ENCODE measurements at regions not wholly inside any gene's neighbourhood (a gene's known extent, or its start where the extent isn't known, plus 50 kb on each side); places are given as distances from the start of the nearest gene placed in this dataset.
"Not testable (repeated sequence)": the region's sequence is repeated elsewhere in the genome, so short reads cannot be mapped to it uniquely, and the experiment has no call there.

DNA sequence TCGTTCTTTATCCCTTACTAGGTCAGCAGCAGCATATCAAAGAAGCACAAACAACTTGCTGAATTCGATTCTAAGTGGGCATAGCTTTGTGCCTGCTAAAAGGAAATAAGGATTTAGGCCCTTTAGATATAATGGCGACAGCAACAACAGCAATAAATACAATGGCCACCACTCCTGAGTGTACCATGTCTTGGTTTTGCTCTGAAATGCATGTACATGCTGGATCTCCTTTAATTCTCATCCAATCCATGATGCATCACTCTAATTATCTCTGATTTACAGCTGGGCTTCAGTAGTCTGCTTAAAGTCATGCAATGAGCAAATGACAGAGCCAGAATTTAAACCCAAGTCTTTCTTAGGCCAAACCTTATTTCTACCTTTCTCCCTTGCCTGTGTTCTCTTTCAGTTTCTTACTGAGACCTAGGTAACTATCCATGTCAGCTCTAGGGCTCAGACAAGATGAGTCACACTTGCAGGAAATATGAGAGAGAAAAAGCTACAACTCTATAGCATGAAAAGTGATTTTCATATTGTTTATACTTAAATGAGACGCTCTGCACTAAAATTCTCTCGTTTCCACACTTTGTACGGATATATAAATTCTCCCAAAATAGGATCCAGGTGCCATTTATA lies 111.8 kb downstream of the HMHB1 start:
- no peaks in the 10 kb centered on the region for H3K36me3 ChIP-seq (ENCODE audit: control insufficient read depth, insufficient read depth, low read length)
- peaks cover 20% of the 10 kb centered on the region for H3K4me1 ChIP-seq (ENCODE audit: control insufficient read depth, insufficient read depth, low read length, poor library complexity, severe bottlenecking)
- H3K9me3 ChIP-seq (ENCODE audit: control insufficient read depth, low read length), result no peaks in the 10 kb centered on the region
- WGBS, 2 experiments (ENCODE audit: insufficient coverage in 2 of 2), result 67 to 81% methylated on average over 1 to 3 of the region's 6 CpGs
- no peak overlapping the region for H3K4me3 ChIP-seq (ENCODE audit: extremely low read depth, insufficient read depth, low read length, poor library complexity, severe bottlenecking)
- H3K27ac ChIP-seq (ENCODE audit: low read depth, low read length, severe bottlenecking), result no peak overlapping the region

DNA sequence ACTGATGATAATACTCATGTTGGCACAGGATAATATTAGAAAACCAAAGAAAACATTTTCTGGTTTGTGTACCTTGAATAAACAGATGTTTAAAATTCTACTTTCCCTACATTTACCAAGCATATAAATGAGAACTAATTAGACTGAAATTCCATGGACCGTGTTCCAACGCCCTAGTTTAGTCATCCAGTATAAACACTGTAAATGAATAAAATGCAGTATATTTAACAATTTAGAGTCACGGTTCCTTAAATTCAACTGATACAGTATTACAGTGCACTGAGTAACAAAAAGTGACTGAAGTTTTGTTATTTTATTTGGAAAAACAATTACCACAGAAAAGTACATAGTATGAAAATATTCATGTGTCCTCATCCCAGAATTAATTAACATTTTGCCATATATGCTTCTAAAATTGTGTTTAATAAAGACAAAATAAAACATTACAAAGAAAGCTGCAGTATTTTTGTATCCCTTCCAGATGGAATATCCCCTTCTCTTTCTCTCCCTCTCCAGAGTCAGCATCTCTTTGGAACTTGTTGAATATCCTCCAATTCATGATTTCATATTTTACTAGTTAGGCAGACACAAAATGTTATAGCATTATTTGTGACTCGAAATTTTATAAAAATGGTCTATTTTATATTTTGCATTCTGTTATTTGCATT lies 112.5 kb downstream of the HMHB1 start:
- Histone ChIP-seq H3K4me3 (ENCODE audit: extremely low read depth, insufficient read depth, low read length, poor library complexity, severe bottlenecking) (no peak overlapping the region), H3K36me3 (ENCODE audit: control insufficient read depth, insufficient read depth, low read length) (no peaks in the 10 kb centered on the region), H3K9me3 (ENCODE audit: control insufficient read depth, low read length) (no peaks in the 10 kb centered on the region), H3K4me1 (ENCODE audit: control insufficient read depth, insufficient read depth, low read length, poor library complexity, severe bottlenecking) (peaks cover 20% of the 10 kb centered on the region), H3K27ac (ENCODE audit: low read depth, low read length, severe bottlenecking) (no peak overlapping the region)
- WGBS, 2 experiments (ENCODE audit: insufficient coverage in 2 of 2), result no CpG with 5 or more reads among the region's 4 CpGs

DNA sequence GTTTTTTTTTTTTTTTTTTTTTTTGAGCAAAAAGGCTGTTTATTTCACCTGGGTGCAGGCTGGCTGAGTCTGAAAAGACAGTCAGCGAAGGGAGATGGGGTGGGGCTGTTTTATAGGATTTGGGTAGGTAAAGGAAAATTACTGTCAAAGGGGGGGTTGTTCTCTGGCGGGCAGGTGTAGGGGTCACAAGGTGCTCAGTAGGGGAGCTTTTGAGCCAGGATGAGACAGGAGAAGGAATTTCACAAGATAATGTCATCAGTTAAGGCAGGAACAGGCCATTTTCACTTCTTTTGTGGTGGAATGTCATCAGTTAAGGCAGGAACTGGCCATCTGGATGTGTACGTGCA lies 113.0 kb downstream of the HMHB1 start:
- not testable (repeated sequence) for H3K9me3 ChIP-seq (ENCODE audit: control insufficient read depth, low read length); H3K4me3 ChIP-seq (ENCODE audit: extremely low read depth, insufficient read depth, low read length, poor library complexity, severe bottlenecking); H3K27ac ChIP-seq (ENCODE audit: low read depth, low read length, severe bottlenecking); H3K36me3 ChIP-seq (ENCODE audit: control insufficient read depth, insufficient read depth, low read length)
- 50% methylated on average over 2 of the region's 3 CpGs; no CpG with 5 or more reads in 1 of the 2 experiments for WGBS, 2 experiments (ENCODE audit: insufficient coverage in 2 of 2)
- H3K4me1 ChIP-seq (ENCODE audit: control insufficient read depth, insufficient read depth, low read length, poor library complexity, severe bottlenecking), result peaks cover 20% of the 10 kb centered on the region

DNA sequence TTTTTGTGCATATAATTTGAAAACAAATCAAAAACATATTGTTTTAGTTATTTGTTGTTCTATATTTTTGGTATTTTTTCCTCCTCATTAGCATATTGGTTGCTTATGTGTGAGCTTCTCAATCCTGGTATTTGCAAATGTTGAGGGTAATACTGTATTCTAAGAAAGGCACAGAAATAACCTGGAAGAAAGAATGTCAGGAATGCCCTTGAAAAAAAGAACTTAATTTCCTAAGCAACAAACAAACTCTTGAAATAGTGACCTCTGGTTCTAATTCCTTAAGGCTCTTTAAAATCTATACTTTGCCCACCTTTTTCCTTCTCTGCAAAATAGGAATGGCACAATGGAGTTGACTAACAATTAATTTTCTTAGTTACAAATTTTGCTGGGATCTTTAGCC lies 117.5 kb downstream of the HMHB1 start:
- H3K4me1 ChIP-seq (ENCODE audit: control insufficient read depth, insufficient read depth, low read length, poor library complexity, severe bottlenecking), result peaks cover 12% of the 10 kb centered on the region
- no peak overlapping the region for H3K27ac ChIP-seq (ENCODE audit: low read depth, low read length, severe bottlenecking)
- H3K9me3 ChIP-seq (ENCODE audit: control insufficient read depth, low read length), result no peaks in the 10 kb centered on the region
- H3K36me3 ChIP-seq (ENCODE audit: control insufficient read depth, insufficient read depth, low read length), result no peaks in the 10 kb centered on the region
- H3K4me3 ChIP-seq (ENCODE audit: extremely low read depth, insufficient read depth, low read length, poor library complexity, severe bottlenecking), result no peak overlapping the region

DNA sequence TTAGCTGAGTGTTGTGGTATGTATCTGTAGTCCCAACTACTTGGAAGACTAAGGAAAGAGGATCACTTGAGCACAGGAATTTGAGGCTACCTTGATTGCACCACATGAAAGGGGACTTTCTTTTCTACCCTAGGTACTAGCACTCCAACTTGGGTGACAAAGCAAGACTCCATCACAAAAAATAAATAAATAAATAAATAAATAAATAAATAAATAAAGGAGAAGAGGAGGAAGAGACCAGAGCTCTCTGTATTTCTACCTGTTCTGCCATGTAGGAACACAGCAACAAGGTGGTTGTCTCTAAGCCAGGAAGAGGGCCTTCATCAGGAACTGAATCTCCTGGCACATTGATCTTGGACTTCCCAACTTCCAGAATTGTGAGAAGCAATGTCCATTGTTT lies 118.6 kb downstream of the HMHB1 start:
- Histone ChIP-seq H3K36me3 (ENCODE audit: control insufficient read depth, insufficient read depth, low read length) (no peaks in the 10 kb centered on the region), H3K27ac (ENCODE audit: low read depth, low read length, severe bottlenecking) (no peak overlapping the region), H3K9me3 (ENCODE audit: control insufficient read depth, low read length) (no peaks in the 10 kb centered on the region), H3K4me1 (ENCODE audit: control insufficient read depth, insufficient read depth, low read length, poor library complexity, severe bottlenecking) (peaks cover 12% of the 10 kb centered on the region), H3K4me3 (ENCODE audit: extremely low read depth, insufficient read depth, low read length, poor library complexity, severe bottlenecking) (no peak overlapping the region)

DNA sequence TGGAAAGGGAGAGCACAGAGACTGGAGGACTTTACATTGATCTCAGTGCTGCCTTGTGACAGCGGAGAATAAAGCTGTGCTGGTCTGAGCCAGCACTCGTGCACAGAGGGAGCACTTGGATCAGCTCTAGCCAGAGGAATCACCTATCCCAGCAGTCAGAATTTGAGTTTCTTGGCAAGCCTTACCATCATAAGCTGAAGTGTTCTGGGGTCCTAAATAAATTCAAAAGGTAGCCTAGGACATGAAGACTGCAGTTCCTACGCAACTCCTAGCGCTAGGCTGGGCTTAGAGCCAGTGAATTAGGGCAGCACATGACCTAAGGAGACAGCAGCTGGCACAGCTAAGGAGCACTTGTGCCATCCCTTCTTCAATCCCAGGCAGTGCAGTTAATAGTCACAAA lies 119.5 kb downstream of the HMHB1 start:
- 67 to 91% methylated on average over 4 of the region's 4 CpGs for WGBS, 2 experiments (ENCODE audit: insufficient coverage in 2 of 2)
- no peaks in the 10 kb centered on the region for H3K36me3 ChIP-seq (ENCODE audit: control insufficient read depth, insufficient read depth, low read length)
- no peak overlapping the region for H3K27ac ChIP-seq (ENCODE audit: low read depth, low read length, severe bottlenecking)
- no peak overlapping the region for H3K4me3 ChIP-seq (ENCODE audit: extremely low read depth, insufficient read depth, low read length, poor library complexity, severe bottlenecking)
- H3K9me3 ChIP-seq (ENCODE audit: control insufficient read depth, low read length), result no peaks in the 10 kb centered on the region
- peaks cover 12% of the 10 kb centered on the region for H3K4me1 ChIP-seq (ENCODE audit: control insufficient read depth, insufficient read depth, low read length, poor library complexity, severe bottlenecking)

DNA sequence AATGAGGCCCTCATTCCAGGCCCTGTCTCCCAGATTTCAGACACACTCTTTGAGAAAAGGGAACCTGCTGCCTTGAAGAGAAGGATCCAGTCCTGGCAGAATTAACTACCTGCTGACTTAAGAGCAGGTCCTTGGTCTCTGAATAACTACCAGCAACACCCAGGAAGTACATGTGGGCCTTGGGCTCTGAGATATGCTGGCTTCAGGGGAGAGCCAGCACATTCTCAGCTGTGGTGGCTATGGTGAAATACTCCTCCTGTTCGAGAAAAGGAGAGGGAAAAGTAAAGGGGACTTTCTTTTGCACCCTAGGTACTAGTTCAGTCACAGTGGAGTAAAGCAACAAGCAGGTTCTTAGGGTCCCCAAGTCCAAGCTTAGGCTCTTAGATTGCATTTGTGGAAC lies 120.0 kb downstream of the HMHB1 start:
- Histone ChIP-seq H3K27ac (ENCODE audit: low read depth, low read length, severe bottlenecking) (no peak overlapping the region), H3K4me3 (ENCODE audit: extremely low read depth, insufficient read depth, low read length, poor library complexity, severe bottlenecking) (no peak overlapping the region)
- 58 to 73% methylated on average over 1 of the region's 1 CpG for whole genome bisulfite sequencing, 2 experiments (ENCODE audit: insufficient coverage in 2 of 2)

DNA sequence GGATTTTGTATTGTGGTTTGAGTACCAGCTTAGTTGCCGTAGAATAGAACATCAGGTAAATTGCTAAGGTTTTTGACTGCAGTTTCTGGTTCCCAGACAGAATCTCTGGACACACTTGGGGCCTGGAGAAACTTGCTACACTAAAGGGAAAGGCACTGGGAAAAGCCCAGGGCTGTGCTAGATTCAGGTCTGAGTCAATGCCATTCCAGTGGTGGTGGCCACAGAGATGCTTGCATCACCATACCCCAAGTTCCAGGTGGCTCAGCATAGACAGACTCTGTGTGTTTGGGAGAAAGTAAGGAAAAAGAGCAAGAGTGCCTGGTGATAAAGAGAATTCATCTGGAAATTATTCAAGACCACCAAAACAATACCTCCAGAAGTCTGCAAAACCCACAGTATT lies 120.6 kb downstream of the HMHB1 start:
- WGBS, 2 experiments (ENCODE audit: insufficient coverage in 2 of 2), result 100% methylated on average over 1 of the region's 1 CpG
- H3K27ac ChIP-seq (ENCODE audit: low read depth, low read length, severe bottlenecking), result no peak overlapping the region
- H3K9me3 ChIP-seq (ENCODE audit: control insufficient read depth, low read length), result no peaks in the 10 kb centered on the region
- no peaks in the 10 kb centered on the region for H3K36me3 ChIP-seq (ENCODE audit: control insufficient read depth, insufficient read depth, low read length)
- H3K4me1 ChIP-seq (ENCODE audit: control insufficient read depth, insufficient read depth, low read length, poor library complexity, severe bottlenecking), result peaks cover 12% of the 10 kb centered on the region
- no peak overlapping the region for H3K4me3 ChIP-seq (ENCODE audit: extremely low read depth, insufficient read depth, low read length, poor library complexity, severe bottlenecking)

More for the DNA sequence above, 120.0 kb downstream of the HMHB1 start:
- Histone ChIP-seq H3K36me3 (ENCODE audit: control insufficient read depth, insufficient read depth, low read length) (no peaks in the 10 kb centered on the region), H3K9me3 (ENCODE audit: control insufficient read depth, low read length) (no peaks in the 10 kb centered on the region), H3K4me1 (ENCODE audit: control insufficient read depth, insufficient read depth, low read length, poor library complexity, severe bottlenecking) (peaks cover 12% of the 10 kb centered on the region)

DNA sequence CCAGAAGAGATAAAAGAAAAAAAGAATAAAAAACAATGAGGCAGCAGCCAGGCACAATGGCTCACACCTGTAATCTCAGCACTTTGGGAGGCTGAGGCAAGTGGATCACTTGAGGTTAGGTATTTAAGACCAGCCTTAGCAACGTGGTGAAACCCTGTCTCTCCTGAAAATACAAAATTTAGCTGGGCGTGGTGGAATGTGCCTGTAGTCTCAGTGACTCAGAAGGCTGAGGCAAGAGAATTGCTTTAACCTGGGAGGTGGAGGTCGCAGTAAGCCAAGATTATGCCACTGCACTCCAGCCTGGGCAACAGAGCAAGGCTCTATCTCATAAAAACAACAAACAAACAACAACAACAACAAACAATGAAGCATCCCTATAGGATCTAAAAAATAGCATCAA lies 121.5 kb downstream of the HMHB1 start:
- Histone ChIP-seq H3K4me3 (ENCODE audit: extremely low read depth, insufficient read depth, low read length, poor library complexity, severe bottlenecking) (no peak overlapping the region), H3K4me1 (ENCODE audit: control insufficient read depth, insufficient read depth, low read length, poor library complexity, severe bottlenecking) (peaks cover 12% of the 10 kb centered on the region), H3K27ac (ENCODE audit: low read depth, low read length, severe bottlenecking) (no peak overlapping the region), H3K9me3 (ENCODE audit: control insufficient read depth, low read length) (no peaks in the 10 kb centered on the region), H3K36me3 (ENCODE audit: control insufficient read depth, insufficient read depth, low read length) (no peaks in the 10 kb centered on the region)
- 50% methylated on average over 1 of the region's 3 CpGs; no CpG with 5 or more reads in 1 of the 2 experiments for WGBS, 2 experiments (ENCODE audit: insufficient coverage in 2 of 2)

DNA sequence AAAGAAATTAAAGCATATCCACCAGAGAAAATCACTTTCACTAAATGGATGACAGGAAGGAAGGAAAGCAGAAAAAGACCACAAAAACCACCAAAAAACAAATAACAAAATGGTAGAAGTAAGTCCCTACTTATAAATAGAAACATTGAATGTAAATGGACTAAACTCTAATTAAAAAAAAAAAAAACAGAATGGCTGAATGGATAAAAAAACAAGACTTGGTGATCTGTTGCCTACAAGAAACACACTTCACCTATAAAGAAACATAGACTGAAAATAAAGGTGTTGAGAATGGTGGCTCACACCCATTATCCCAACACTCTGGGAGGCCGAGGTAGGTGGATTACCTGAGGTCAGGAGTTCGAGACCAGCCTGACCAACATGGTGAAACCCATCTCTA lies 122.9 kb downstream of the HMHB1 start:
- H3K9me3 ChIP-seq (ENCODE audit: control insufficient read depth, low read length), result peaks cover under 1% of the 10 kb centered on the region
- H3K36me3 ChIP-seq (ENCODE audit: control insufficient read depth, insufficient read depth, low read length), result no peaks in the 10 kb centered on the region
- H3K4me1 ChIP-seq (ENCODE audit: control insufficient read depth, insufficient read depth, low read length, poor library complexity, severe bottlenecking), result peaks cover 12% of the 10 kb centered on the region
- whole genome bisulfite sequencing, 2 experiments (ENCODE audit: insufficient coverage in 2 of 2), result no CpG with 5 or more reads among the region's 2 CpGs
- no peak overlapping the region for H3K4me3 ChIP-seq (ENCODE audit: extremely low read depth, insufficient read depth, low read length, poor library complexity, severe bottlenecking)
- H3K27ac ChIP-seq (ENCODE audit: low read depth, low read length, severe bottlenecking), result no peak overlapping the region

DNA sequence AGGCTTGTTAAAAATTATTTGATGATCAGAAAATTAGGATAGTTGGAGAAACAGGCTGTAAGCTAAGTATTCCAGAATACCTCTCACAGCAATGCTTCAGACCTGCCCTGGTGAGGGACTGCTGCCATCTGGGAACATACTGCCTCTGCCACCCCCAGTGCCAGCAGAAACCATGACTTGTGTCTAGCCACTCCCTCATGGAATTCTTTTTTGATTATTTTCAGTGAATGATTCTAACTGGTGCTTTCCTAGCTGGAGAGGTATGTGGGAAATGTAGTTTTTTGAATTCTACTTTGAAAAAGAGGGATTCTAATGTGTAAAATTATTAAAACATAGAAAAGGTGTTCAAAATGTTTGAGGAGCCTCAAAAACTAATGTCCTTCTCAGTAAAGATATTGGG lies 126.3 kb downstream of the HMHB1 start:
- H3K4me3 ChIP-seq (ENCODE audit: extremely low read depth, insufficient read depth, low read length, poor library complexity, severe bottlenecking), result no peak overlapping the region
- peaks cover 7% of the 10 kb centered on the region for H3K9me3 ChIP-seq (ENCODE audit: control insufficient read depth, low read length)
- peaks cover 6% of the 10 kb centered on the region for H3K4me1 ChIP-seq (ENCODE audit: control insufficient read depth, insufficient read depth, low read length, poor library complexity, severe bottlenecking)
- H3K36me3 ChIP-seq (ENCODE audit: control insufficient read depth, insufficient read depth, low read length), result no peaks in the 10 kb centered on the region
- H3K27ac ChIP-seq (ENCODE audit: low read depth, low read length, severe bottlenecking), result no peak overlapping the region

Data from mesodermal cell (in vitro differentiated cells).